ENCODE measurements at regions not wholly inside any gene's neighbourhood (a gene's known extent, or its start where the extent isn't known, plus 50 kb on each side); places are given as distances from the start of the nearest gene placed in this dataset.
"Not testable (repeated sequence)": the region's sequence is repeated elsewhere in the genome, so short reads cannot be mapped to it uniquely, and the experiment has no call there.

GRCh38 chr16:32861476-32862201 lies 185.7 kb upstream of the TP53TG3 start:
- not testable (repeated sequence) for FAIRE-seq; DNase-seq (ENCODE audit: insufficient read length, low spot score)

- not testable (repeated sequence) for FAIRE-seq; DNase-seq (ENCODE audit: insufficient read length, low spot score)
Measured at GRCh38 chr16:32847379-32847778, 171.4 kb upstream of the TP53TG3 start.

GRCh38 chr16:32845572-32845971 lies 169.6 kb upstream of the TP53TG3 start:
- not testable (repeated sequence) for DNase-seq (ENCODE audit: insufficient read length, low spot score); FAIRE-seq

GRCh38 chr16:32842844-32843243 lies 166.9 kb upstream of the TP53TG3 start:
- not testable (repeated sequence) for DNase-seq (ENCODE audit: insufficient read length, low spot score); FAIRE-seq

GRCh38 chr16:32807280-32807679 lies 131.3 kb upstream of the TP53TG3 start:
- DNase-seq (ENCODE audit: insufficient read length, low spot score): not testable (repeated sequence)
- peak; percentile 82 for FAIRE-seq

- DNase-seq (ENCODE audit: insufficient read length, low spot score); FAIRE-seq: not testable (repeated sequence)
Measured at GRCh38 chr16:32805639-32806038, 129.7 kb upstream of the TP53TG3 start.

Measured in H54 (cell line).